GM21717 (cell line): ENCODE measurements at regions not wholly inside any gene's neighbourhood (a gene's known extent, or its start where the extent isn't known, plus 50 kb on each side); places are given as distances from the start of the nearest gene placed in this dataset.
"Not testable (repeated sequence)": the region's sequence is repeated elsewhere in the genome, so short reads cannot be mapped to it uniquely, and the experiment has no call there.

Source experiments
- ATAC-seq: cut with Tn5 transposase; IDR thresholded peaks from one replicate; pipeline ENCODE4 v1.9.1; 2021; ENCODE audit warnings: mild to moderate bottlenecking, moderate library complexity; ENCODE audit not compliant: unreplicated experiment

DNA sequence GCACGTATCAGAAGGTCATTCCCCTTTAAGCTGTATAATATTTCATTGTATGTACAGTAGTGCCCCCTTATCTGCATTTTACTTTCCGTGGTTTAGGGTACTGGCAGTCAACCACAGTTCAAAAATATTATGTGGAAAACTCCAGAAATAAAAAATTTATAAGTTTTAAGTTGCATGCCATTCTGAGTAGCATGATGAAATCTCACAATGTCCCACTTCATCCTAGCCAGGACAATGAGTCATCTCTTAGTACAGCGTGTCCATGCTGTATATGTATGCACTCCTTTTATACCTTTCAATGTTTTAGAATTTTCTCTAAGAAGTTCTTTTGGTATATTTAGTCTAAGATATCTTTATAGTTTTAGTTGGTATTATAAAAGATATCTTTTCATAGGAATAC lies 115.0 kb upstream of the HAND1 start:
- no peak for ATAC-seq

DNA sequence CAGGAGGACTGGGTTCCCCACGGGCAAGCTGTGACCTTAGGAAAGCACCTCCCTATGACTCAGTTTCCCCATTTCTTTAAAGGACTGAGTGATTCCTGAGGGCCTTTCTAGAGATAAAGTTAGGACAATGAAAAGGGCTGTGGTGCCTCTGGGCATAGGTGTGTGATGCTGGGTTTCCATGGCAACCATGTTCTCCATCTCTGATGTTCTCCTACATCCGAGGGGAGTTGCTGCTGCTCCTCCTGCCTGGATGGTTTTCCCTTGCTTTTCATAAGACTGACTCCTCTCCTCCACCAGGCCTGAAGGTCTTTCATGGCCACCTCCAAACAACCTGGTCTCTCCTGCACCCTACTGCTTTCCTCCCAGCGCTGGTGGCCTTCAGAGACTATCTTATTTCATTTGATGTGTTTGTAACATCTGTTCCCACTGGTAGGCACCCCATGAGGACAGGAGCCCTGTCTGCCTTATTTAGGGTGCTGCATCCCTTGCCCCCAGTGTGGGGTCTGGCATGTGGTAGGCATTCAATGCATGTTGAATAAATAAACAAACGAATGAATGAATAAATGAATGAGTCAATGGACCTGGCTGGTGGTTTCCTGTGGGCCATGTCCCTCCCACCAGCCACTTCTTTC lies 112.2 kb upstream of the HAND1 start:
- no peak for ATAC-seq

DNA sequence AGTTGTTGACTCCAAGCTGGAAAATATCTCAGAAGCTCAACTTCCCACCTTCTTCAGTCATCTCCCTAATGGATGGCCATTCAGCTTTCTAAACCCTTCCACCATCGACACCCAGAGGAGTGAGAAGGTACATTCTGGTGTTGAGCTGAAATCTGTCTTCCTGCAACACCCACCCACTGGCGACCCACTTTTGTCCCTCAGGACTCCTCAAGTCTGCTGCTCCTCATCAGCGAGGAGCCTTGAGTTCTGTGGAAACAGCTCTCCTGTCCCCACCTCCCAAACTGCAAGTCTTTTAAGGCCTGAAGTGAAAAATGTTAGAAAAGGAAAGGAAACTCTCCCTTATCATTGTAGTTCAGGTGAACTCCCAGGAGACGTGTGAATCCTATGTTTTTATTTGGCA lies 111.5 kb upstream of the HAND1 start:
- no peak for ATAC-seq

DNA sequence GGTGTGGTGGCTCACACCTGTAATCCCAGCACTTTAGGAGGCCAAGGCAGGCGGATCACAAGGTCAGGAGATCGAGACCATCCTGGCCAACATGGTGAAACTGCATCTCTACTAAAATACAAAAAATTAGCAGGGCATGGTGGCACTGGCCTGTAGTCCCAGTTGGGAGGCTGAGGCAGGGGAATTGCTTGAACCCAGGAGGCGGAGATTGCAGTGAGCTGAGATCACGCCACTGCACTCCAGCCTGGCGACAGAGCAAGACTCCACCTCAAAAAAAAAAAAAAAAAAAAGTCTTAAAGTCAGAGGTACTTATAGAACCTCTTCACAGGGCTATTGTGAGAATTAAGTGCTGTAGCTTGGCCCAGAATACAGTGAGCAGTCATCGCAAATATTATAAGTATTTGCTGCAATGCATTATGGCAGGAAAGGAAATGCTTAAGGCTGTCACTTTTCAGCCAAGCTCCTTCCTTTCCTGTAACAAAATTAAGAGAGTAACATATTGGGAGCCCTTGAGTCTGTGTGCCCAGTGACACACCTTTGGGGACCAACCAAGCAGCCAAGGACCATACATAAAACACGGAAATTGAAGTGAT lies 110.9 kb upstream of the HAND1 start:
- ATAC-seq: not testable (repeated sequence)

DNA sequence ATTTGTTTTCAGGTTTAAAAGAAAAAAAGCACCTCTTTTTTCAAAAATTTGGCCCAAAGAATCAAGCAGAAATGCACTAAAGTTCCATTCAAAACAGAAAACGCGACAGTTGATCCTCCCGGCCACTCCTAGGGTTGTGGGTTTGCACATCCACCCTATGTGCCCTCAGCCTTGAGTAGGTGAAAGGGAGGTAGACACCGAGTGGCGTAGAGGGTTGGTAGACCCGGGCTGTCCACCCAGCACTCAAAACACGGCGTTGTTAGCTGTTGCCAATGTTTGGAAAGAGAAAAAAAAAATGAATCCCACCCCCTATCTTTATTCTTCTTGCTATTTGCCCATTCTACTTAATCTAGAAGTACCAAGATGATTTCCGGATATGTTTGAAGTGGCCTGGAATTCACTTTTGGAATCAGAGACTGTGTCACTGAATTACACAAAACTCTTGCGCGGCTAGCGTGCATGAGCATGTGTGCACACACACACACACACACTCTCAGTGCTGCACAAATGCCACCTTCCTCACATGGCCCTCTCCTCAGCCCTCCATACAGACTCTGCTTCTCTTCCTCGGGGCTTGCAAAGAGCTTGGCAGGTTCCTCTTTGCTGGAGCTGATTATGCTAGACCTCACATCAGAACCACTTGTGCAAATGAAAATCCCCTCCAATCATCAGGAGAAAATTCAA lies 110.2 kb upstream of the HAND1 start:
- no peak for ATAC-seq

DNA sequence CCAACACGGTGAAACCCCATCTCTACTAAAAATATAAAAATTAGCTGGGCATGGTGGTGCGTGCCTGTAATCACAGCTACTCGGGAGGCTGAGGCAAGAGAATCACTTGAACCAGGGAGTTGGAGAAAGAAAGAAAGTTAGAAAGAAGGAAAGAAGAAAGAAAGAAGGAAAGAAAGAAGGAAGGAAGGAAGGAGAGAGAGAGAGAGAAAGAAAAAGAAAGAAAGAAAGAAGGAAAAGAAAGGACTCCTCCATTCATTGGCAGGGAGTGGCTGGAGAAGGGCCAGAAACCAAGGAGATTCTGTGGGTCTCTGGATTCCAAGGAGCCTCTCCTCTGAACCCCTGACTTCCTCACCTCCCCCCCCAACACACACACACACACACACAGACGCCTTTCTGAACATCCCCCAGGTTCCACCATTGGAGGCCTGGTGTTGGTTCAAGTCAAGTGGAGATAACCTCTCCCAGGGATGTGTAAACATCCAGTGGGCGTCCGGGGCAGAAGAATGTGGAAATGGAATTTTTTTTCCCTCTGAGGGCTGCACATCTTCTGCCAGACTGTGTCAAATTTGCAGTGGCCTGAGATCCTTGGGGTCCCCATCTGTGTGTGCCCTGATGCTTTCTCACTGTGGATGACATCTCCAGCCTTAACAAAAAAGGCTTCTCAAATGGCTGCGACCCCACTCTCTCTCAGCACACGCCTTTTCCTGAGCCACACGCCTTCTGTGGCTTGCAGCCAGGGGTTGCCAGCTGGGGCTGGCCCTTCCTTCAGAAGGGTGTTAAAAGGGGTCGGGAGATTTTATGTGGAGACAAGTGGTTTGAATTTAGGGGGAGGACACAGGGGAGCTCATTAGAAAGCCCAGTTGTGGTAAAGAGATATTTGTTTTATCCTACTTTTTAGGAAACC lies 109.3 kb upstream of the HAND1 start:
- no peak for ATAC-seq

DNA sequence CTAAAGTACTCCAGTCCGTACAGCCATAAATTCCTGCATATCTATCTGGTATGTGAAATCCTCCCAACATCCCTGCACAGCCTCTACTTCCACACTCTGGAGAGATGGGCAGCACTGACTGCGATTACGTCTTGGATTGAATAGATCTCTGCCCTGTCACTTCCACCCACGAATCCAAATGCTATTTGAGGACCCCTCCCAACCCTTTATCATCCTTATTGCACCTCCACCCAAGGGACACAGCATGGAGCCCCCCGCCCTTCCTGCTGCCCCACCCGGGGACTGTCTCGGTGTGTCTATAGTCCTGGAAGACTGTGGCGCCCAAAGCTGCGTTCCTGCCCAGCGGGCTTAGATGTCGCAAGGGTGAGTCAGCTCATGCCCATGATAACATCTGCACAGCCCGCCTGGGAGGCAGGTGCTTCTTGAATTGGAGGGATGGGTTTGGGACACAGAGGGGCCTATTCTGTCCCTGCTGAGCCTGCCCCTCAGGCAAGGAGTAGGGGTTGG lies 105.7 kb upstream of the HAND1 start:
- ATAC-seq: no peak

DNA sequence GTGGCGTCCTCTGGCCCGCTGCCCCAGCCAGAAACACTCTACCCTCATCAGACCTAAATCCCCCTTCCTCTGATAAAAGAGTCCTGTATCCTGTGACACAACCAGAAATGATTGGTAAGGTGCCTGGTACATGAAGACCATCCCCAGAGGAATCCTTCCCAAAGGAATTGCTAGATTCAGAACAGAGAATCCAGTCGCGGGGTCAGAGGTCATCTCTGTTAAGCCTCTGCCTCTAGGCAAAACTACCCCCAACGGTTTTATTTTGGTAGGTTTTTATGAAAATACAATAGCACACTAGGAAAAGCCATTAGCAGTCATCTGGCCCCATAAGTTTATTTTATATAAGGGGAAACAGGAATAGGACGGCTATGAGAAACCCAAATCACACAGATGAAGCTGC lies 102.4 kb upstream of the HAND1 start:
- ATAC-seq: no peak

DNA sequence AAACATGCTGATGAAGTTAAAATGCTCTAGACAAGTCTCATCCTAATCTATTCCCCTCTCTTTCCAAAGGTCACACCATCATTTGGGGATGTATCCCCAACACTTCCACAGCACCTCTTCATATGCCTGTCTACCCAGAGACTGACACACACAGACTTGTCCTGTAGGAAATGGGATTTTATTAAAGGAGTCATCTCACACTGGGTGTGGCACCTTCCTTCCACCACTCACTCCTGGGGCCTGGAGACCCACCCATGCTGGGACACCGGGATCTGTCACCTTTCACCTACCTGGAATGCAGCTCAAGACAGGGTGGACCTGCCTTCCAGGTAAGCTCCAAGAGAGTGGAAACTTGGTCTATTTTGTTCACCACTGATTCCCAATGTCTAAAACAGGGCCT lies 99.4 kb upstream of the HAND1 start:
- no peak for ATAC-seq

DNA sequence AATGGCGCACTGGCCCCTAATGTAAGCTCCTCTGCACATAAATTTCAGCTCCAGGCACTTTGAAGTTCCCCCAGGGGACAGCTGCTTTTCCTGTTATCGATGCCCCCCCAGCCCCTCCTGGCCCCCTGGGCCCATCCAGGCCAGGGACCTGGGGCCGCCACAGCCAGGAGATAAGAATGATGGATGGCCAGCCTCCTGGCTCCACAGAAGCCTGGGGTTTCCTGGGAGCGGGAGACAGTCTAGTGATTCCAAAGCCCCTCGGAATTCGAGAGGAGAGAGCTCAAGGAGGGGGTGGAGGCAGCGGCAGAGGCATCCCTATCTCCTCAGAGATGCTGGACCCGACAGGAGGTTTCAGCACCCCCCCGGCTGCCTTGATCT lies 98.4 kb upstream of the HAND1 start:
- ATAC-seq: no peak

DNA sequence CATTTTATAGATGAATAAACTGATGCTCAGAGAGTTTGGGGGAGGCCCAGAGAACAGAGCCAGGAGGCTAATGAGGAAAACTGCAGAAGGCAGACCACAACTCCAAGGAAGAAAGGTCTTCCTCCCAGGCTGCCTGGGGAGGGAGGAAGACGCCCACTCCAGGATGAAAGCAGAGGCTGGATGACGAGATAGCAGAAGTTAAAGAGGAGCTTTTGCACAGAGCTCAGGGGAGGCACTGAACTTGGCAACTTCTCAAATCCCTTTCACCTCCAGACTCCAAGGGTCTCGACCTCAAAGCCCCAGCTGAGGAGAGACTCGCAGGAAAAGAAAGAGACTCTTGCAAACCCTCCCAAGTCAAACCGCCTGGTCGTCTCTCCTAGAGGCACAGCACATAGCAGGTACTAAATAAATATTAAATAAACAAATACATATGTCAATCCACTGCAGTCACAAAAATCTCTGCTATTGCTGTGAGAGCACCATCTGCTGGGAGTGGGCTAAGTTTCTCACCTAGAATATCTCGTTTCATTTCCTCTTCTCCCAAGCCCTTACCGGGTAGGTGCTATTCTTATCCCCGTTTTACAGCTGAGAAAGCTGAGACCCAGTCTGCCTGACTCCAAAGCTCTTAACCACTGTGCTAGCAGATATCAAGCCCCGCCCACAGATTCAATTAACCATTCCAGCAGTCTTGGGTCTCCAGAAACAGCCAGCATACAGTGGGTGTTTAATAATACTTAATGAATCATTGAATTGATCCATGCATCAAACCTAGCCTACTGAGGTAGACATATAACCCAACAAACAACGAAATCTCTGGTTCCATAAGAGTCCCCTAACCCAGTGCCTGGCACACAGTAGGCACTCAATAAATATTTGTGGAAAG lies 97.8 kb upstream of the HAND1 start:
- ATAC-seq: peak; percentile 97

DNA sequence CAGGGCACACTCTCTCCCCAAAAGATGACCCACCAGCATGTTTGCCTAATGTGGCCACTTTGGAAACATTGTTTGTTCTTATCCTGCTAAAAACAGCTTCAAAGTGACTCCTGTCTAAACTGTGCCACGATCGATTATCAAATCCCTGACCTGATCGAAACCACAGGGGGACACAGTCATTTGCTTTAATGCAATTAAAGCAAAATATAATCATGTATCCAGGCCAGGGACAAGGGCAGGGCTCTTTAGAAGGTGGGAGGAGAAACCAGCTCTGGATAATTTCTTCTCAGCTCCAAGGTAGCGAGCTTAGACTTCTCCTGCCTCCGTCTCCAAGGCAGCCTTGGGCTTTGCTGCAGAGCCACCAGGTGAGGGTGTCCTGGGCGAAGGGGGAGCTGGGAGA lies 95.0 kb upstream of the HAND1 start:
- ATAC-seq: no peak

DNA sequence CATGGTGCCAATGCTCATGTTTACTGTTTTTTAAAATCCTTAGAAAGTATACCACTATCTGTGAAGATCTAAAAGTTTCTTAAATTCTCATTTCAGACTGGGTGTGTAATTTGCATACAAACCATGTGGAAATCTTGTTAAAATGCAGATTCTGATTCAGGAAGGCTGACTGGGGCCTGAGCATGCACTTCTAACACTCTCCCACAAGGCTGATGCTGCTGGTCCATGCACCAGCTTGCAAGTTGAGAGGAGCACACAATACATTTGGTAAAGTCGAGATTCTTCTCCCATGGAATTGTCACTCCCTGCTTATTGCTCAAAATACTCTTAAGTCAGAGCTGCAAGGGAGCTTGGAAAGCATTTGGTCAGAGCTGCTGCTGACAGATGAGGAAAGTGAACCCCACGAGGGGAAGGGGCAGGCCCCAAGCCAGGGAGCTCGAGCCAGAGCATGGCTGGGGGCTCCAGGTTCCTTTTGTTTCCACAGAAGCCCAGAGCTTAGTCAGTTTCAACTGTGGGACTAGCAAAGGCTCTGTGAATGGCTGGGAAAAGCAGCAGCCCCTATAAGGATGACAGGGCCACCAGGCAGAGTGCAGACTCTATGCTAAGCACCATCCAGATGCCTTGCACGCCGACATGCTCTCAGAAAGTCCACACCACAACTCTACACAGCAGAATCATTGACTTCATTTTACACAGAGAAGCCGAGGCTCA lies 93.5 kb upstream of the HAND1 start:
- no peak for ATAC-seq

DNA sequence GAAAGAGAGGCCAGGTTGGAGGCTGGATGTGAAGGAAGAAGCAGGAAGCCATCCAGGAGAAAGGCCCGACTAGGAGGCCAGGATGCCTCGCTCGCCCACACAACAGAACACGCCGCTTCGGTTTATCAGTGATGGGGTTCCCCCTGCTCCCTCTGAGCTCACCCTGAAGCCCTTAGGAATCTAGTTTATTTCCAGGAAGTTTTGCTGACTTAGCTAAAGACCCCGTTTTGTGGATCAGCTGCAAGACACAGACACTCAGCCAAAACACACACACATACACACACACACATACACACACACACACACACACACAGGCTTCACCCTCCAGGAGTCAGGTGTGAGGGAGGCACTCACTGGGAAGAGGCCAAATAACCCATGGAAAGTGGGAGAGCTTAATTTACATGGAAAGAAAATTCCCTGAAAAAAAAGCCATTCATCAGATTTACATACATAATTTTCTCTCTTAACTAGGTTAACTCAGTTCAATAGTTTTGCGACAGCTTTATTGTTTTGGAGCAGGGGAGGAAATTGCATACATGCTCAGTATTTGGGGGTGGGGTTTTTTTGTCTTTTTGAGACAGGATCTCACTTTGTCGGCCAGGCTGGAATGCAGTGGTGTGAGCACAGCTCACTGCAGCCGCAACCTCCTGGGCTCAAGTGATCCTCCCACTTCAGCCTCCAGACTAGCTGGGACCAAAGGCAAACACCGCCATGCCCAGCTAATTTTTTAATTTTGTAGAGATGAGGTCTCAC lies 92.7 kb upstream of the HAND1 start:
- ATAC-seq: no peak

DNA sequence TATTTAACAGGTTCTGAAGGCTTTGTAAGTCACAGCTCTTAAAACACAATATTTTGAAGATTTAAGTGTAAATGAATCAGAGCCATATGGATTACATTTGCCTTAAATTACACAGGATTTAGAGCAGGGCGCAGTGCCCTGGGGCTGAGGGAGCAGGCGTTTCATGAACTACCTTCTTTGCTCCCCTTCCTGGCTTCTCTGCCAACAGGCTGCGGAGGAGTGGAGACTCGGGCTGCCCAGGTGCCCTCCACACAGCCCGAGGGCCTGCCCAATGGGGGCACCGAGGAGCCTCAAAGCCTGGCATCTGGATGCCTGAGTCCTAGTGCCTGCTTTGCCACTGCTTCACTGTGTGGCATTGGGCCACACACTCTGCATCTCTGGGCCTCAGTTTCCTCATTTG lies 90.6 kb upstream of the HAND1 start:
- ATAC-seq: no peak

DNA sequence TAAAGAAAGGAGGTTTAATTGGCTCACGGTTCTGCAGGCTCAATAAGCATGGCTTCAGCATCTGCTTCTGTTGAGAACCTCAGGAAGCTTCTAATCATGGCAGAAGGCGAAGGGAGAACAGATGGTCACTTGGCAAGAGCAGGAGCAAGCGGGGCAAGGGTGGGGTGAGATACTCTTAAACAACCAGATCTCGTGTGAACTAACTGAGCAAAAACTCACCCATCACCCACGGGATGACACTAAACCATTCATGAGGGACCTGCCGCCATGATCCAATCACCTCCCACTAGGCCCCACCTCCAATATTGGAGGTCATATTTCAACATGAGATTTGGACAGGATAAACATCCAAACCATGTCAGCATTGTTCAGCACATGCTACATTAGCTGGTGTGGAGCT lies 89.1 kb upstream of the HAND1 start:
- ATAC-seq: no peak

DNA sequence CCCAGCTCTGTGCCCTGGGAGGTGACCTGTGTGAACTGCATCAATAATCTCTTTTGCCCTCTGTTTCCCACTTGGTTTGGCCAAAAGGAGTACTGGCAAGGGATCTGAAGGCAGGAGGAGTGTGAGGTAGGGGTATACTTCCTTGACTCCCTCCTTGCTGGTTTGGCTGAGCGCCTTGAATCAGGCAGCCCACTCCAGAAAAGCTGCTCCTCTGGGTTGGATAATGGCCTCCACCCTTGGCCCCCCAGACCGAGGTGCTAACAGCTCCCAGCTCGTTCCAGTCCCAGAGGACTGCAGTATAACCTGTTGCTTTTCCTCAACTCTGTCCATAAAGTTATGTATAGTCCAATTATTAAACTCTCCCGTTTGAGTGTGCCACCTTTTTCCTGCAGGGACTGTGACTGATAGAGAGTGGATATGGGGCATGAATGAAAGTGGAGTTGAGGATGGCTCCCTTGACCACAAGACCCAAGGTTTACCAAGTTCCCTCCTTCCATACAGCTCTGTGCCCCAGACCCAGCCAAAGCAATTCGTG lies 88.2 kb upstream of the HAND1 start:
- ATAC-seq: no peak

DNA sequence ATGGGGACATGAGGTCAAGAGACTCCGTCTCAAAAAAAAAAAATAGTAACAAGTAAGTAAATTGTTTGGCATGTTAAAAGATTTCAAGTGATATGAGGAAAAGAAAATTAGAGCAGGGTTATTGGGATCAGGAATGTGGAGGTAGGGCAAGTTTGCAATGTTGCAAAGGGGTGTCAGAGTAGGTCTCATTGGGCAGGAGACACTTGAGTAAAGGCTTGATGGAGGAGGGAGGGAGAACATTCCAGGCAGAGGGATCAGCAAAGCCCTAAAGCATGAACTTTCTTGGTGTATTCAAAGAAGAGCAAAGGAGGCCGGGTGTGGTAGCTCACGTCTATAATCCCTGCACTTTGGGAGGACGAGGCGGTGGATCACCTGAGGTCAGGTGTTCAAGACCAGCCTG lies 87.1 kb upstream of the HAND1 start:
- no peak for ATAC-seq
